ENCODE measurements at regions not wholly inside any gene's neighbourhood (a gene's known extent, or its start where the extent isn't known, plus 50 kb on each side); places are given as distances from the start of the nearest gene placed in this dataset.

- no peak overlapping the region for H3K9ac ChIP-seq (ENCODE audit: low read depth in 1 of 2, low read length in 2 of 2)
- H3K4me1 ChIP-seq (ENCODE audit: control insufficient read depth in 2 of 2, insufficient read depth in 2 of 2, low read length in 2 of 2), result no peaks in the 10 kb centered on the region
- H3K9me3 ChIP-seq (ENCODE audit: control insufficient read depth in 2 of 2, low read length in 2 of 2), result no peaks in the 10 kb centered on the region
- no peaks in the 10 kb centered on the region for H3K36me3 ChIP-seq (ENCODE audit: control insufficient read depth in 2 of 2, insufficient read depth in 2 of 2, low read length in 2 of 2)
- H3K4me3 ChIP-seq (ENCODE audit: low read length in 2 of 2), result no peak overlapping the region
- no peak overlapping the region for H3K27ac ChIP-seq (ENCODE audit: low read depth in 2 of 2, low read length in 2 of 2)
- no peaks in the 10 kb centered on the region for H3K27me3 ChIP-seq (ENCODE audit: control insufficient read depth in 2 of 2, insufficient read depth in 2 of 2, low read length in 2 of 2)
These were observed 499.5 kb downstream of the STIM2 start for GRCh38 chr4:27360131-27360530.

- Histone ChIP-seq H3K9me3 (ENCODE audit: control insufficient read depth in 2 of 2, low read length in 2 of 2) (no peaks in the 10 kb centered on the region), H3K36me3 (ENCODE audit: control insufficient read depth in 2 of 2, insufficient read depth in 2 of 2, low read length in 2 of 2) (no peaks in the 10 kb centered on the region), H3K4me1 (ENCODE audit: control insufficient read depth in 2 of 2, insufficient read depth in 2 of 2, low read length in 2 of 2) (no peaks in the 10 kb centered on the region), H3K9ac (ENCODE audit: low read depth in 1 of 2, low read length in 2 of 2) (no peak overlapping the region), H3K4me3 (ENCODE audit: low read length in 2 of 2) (no peak overlapping the region), H3K27ac (ENCODE audit: low read depth in 2 of 2, low read length in 2 of 2) (no peak overlapping the region), H3K27me3 (ENCODE audit: control insufficient read depth in 2 of 2, insufficient read depth in 2 of 2, low read length in 2 of 2) (no peaks in the 10 kb centered on the region)
These were observed 500.2 kb downstream of the STIM2 start for GRCh38 chr4:27360790-27361267.

GRCh38 chr4:27364509-27364908, 503.9 kb downstream of the STIM2 start:
- Histone ChIP-seq H3K27ac (ENCODE audit: low read depth in 2 of 2, low read length in 2 of 2) (no peak overlapping the region), H3K4me3 (ENCODE audit: low read length in 2 of 2) (no peak overlapping the region), H3K4me1 (ENCODE audit: control insufficient read depth in 2 of 2, insufficient read depth in 2 of 2, low read length in 2 of 2) (no peaks in the 10 kb centered on the region), H3K9ac (ENCODE audit: low read depth in 1 of 2, low read length in 2 of 2) (no peak overlapping the region), H3K9me3 (ENCODE audit: control insufficient read depth in 2 of 2, low read length in 2 of 2) (no peaks in the 10 kb centered on the region), H3K36me3 (ENCODE audit: control insufficient read depth in 2 of 2, insufficient read depth in 2 of 2, low read length in 2 of 2) (no peaks in the 10 kb centered on the region), H3K27me3 (ENCODE audit: control insufficient read depth in 2 of 2, insufficient read depth in 2 of 2, low read length in 2 of 2) (no peaks in the 10 kb centered on the region)

DNA sequence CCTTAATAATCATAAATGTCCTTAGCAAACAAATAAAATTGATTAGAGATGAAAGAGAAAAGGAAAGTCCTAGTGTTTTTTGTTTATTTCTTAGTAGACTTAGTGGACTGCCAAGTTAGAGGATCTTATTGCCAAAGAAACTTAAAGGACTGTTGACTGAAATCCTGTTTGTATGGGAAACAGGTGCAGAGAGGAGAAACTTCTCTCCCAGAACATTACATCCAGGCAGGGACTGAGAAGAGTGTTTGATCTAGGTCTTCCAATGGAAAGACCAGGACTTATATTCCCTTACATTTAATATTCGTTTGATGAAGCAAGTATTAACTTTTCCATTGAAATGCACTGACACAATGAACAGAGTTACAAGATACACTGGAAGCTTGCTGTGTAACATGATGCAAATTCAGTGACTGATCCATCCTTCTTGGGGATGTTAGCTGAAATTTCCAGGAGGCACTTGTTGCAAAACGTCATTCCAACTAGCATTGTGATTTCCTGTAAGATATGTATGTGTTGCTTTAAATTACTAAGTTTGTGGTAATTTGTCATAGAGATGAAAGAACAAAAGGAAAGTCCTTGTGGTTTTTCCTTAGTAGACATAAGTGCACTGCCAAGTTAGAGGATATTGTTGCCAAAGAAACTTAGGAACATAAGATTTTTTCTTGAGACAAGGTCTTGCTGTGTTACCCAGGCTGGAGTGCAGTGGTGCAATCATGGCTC, 505.6 kb downstream of the STIM2 start:
- no peak overlapping the region for H3K4me3 ChIP-seq (ENCODE audit: low read length in 2 of 2)
- no peaks in the 10 kb centered on the region for H3K9me3 ChIP-seq (ENCODE audit: control insufficient read depth in 2 of 2, low read length in 2 of 2)
- H3K9ac ChIP-seq (ENCODE audit: low read depth in 1 of 2, low read length in 2 of 2), result no peak overlapping the region
- no peaks in the 10 kb centered on the region for H3K27me3 ChIP-seq (ENCODE audit: control insufficient read depth in 2 of 2, insufficient read depth in 2 of 2, low read length in 2 of 2)
- H3K27ac ChIP-seq (ENCODE audit: low read depth in 2 of 2, low read length in 2 of 2), result no peak overlapping the region
- no peaks in the 10 kb centered on the region for H3K36me3 ChIP-seq (ENCODE audit: control insufficient read depth in 2 of 2, insufficient read depth in 2 of 2, low read length in 2 of 2)
- no peaks in the 10 kb centered on the region for H3K4me1 ChIP-seq (ENCODE audit: control insufficient read depth in 2 of 2, insufficient read depth in 2 of 2, low read length in 2 of 2)

DNA sequence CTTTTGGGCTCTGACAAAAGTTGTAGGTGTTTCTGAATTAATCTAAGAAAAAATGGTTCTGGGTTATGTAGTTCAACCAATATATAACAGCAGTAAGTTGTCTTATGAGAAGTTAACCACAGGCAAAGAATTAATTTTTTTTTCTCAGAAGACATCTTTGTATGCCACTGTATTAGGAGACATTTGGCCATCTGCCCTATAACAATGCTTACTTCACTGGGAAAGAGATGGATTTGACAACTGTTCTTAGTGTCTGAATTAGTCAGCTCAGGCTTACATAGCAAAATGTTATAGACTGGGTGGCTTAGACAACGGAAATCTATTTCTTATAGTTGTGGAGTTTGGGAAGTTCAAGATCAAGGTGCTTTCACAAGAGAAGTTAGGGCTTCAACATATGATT, 508.1 kb downstream of the STIM2 start:
- no peaks in the 10 kb centered on the region for H3K4me1 ChIP-seq (ENCODE audit: control insufficient read depth in 2 of 2, insufficient read depth in 2 of 2, low read length in 2 of 2)
- no peak overlapping the region for H3K4me3 ChIP-seq (ENCODE audit: low read length in 2 of 2)
- H3K9ac ChIP-seq (ENCODE audit: low read depth in 1 of 2, low read length in 2 of 2), result no peak overlapping the region
- H3K27me3 ChIP-seq (ENCODE audit: control insufficient read depth in 2 of 2, insufficient read depth in 2 of 2, low read length in 2 of 2), result no peaks in the 10 kb centered on the region
- H3K9me3 ChIP-seq (ENCODE audit: control insufficient read depth in 2 of 2, low read length in 2 of 2), result no peaks in the 10 kb centered on the region
- H3K27ac ChIP-seq (ENCODE audit: low read depth in 2 of 2, low read length in 2 of 2), result no peak overlapping the region
- H3K36me3 ChIP-seq (ENCODE audit: control insufficient read depth in 2 of 2, insufficient read depth in 2 of 2, low read length in 2 of 2), result no peaks in the 10 kb centered on the region

DNA sequence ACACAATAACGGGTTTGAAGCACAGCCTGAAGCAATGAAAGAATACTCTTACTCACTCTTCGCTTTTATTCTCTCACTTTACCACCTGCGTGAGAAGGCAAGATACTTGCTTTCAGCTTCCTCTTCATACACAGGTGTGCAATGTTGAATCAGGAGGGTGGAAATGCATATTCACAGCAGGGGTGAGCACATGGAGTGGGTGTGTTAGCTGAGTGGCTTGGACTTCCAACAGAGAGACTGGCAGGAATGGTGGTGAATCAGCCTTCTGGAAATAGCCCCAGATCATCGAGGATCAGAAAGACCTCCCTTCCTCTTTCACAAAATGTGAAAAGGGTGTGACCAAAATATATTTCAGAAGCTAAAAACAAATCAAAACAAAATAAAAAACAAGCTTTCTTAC, 521.2 kb downstream of the STIM2 start:
- H3K4me3 ChIP-seq (ENCODE audit: low read length in 2 of 2), result no peak overlapping the region
- H3K9ac ChIP-seq (ENCODE audit: low read depth in 1 of 2, low read length in 2 of 2), result no peak overlapping the region
- H3K27me3 ChIP-seq (ENCODE audit: control insufficient read depth in 2 of 2, insufficient read depth in 2 of 2, low read length in 2 of 2), result no peaks in the 10 kb centered on the region
- no peaks in the 10 kb centered on the region for H3K4me1 ChIP-seq (ENCODE audit: control insufficient read depth in 2 of 2, insufficient read depth in 2 of 2, low read length in 2 of 2)
- no peaks in the 10 kb centered on the region for H3K36me3 ChIP-seq (ENCODE audit: control insufficient read depth in 2 of 2, insufficient read depth in 2 of 2, low read length in 2 of 2)
- no peak overlapping the region for H3K27ac ChIP-seq (ENCODE audit: low read depth in 2 of 2, low read length in 2 of 2)
- no peaks in the 10 kb centered on the region for H3K9me3 ChIP-seq (ENCODE audit: control insufficient read depth in 2 of 2, low read length in 2 of 2)

DNA sequence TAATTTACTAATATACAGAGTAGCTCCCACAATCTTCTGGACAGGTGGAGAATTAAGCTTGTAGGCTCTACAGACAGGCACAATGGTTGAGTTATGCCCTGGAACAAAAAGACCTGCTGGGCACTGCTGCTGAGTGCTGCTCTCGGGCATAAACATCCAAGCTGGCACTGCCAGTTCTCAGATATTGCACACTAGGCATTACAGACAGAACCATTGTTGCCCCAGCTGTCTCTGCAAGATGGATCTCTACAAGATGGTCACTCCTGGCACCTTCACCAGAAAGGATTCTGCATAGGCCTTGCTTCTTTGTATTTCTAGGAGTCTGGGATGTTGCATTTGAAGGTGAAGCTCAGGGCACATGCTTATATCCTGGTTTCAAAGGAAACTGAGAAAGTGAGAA, 527.1 kb downstream of the STIM2 start:
- Histone ChIP-seq H3K36me3 (ENCODE audit: control insufficient read depth in 2 of 2, insufficient read depth in 2 of 2, low read length in 2 of 2) (no peaks in the 10 kb centered on the region), H3K4me3 (ENCODE audit: low read length in 2 of 2) (no peak overlapping the region), H3K9me3 (ENCODE audit: control insufficient read depth in 2 of 2, low read length in 2 of 2) (no peaks in the 10 kb centered on the region), H3K9ac (ENCODE audit: low read depth in 1 of 2, low read length in 2 of 2) (no peak overlapping the region), H3K27ac (ENCODE audit: low read depth in 2 of 2, low read length in 2 of 2) (no peak overlapping the region), H3K4me1 (ENCODE audit: control insufficient read depth in 2 of 2, insufficient read depth in 2 of 2, low read length in 2 of 2) (no peaks in the 10 kb centered on the region), H3K27me3 (ENCODE audit: control insufficient read depth in 2 of 2, insufficient read depth in 2 of 2, low read length in 2 of 2) (no peaks in the 10 kb centered on the region)

DNA sequence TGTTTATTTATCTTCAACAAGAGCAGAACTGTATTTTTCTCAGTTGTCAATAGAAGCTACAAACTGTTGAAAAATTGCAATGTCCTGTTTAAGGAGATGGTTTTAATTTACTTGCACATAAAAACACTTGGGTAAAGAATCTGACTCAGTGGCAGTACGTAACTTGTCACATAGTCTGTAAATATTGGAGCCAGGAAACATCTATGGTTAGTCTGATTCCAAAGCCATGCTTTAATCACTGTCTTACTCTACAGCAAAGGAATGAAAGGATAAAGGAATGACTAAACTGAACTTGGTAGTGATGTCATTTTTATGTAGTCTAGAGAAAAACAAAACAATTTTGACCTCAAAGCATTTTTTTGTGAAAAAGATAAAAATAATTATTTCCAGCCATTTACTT, 537.2 kb downstream of the STIM2 start:
- no peaks in the 10 kb centered on the region for H3K4me1 ChIP-seq (ENCODE audit: control insufficient read depth in 2 of 2, insufficient read depth in 2 of 2, low read length in 2 of 2)
- no peaks in the 10 kb centered on the region for H3K36me3 ChIP-seq (ENCODE audit: control insufficient read depth in 2 of 2, insufficient read depth in 2 of 2, low read length in 2 of 2)
- no peak overlapping the region for H3K9ac ChIP-seq (ENCODE audit: low read depth in 1 of 2, low read length in 2 of 2)
- H3K9me3 ChIP-seq (ENCODE audit: control insufficient read depth in 2 of 2, low read length in 2 of 2), result no peaks in the 10 kb centered on the region
- H3K27ac ChIP-seq (ENCODE audit: low read depth in 2 of 2, low read length in 2 of 2), result no peak overlapping the region
- H3K27me3 ChIP-seq (ENCODE audit: control insufficient read depth in 2 of 2, insufficient read depth in 2 of 2, low read length in 2 of 2), result no peaks in the 10 kb centered on the region
- H3K4me3 ChIP-seq (ENCODE audit: low read length in 2 of 2), result no peak overlapping the region

- no peaks in the 10 kb centered on the region for H3K27me3 ChIP-seq (ENCODE audit: control insufficient read depth in 2 of 2, insufficient read depth in 2 of 2, low read length in 2 of 2)
- no peak overlapping the region for H3K27ac ChIP-seq (ENCODE audit: low read depth in 2 of 2, low read length in 2 of 2)
- no peaks in the 10 kb centered on the region for H3K9me3 ChIP-seq (ENCODE audit: control insufficient read depth in 2 of 2, low read length in 2 of 2)
- no peaks in the 10 kb centered on the region for H3K4me1 ChIP-seq (ENCODE audit: control insufficient read depth in 2 of 2, insufficient read depth in 2 of 2, low read length in 2 of 2)
- no peaks in the 10 kb centered on the region for H3K36me3 ChIP-seq (ENCODE audit: control insufficient read depth in 2 of 2, insufficient read depth in 2 of 2, low read length in 2 of 2)
- no peak overlapping the region for H3K9ac ChIP-seq (ENCODE audit: low read depth in 1 of 2, low read length in 2 of 2)
- H3K4me3 ChIP-seq (ENCODE audit: low read length in 2 of 2), result no peak overlapping the region
These were observed 538.1 kb downstream of the STIM2 start for GRCh38 chr4:27398631-27399310.

DNA sequence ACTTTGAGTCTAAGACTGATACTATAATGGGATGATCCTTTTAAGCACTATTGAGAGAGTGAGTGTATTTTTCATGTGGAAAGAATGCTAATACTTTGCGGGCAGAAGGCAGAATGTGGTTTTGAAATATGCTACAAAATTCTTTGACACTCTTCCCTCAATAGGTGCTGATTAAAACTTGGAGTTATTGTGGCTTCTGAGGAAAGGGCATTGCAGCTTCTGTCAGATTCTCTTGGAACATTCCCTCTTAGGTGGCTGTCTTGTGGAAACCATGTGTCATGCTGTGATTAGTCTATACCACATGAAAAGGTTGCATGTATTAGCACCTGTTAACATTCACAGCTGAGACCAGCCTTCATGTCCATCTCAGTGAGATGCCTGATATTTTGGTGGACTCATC, 547.0 kb downstream of the STIM2 start:
- Histone ChIP-seq H3K9ac (ENCODE audit: low read depth in 1 of 2, low read length in 2 of 2) (no peak overlapping the region), H3K36me3 (ENCODE audit: control insufficient read depth in 2 of 2, insufficient read depth in 2 of 2, low read length in 2 of 2) (no peaks in the 10 kb centered on the region), H3K4me1 (ENCODE audit: control insufficient read depth in 2 of 2, insufficient read depth in 2 of 2, low read length in 2 of 2) (no peaks in the 10 kb centered on the region), H3K4me3 (ENCODE audit: low read length in 2 of 2) (no peak overlapping the region), H3K9me3 (ENCODE audit: control insufficient read depth in 2 of 2, low read length in 2 of 2) (no peaks in the 10 kb centered on the region), H3K27me3 (ENCODE audit: control insufficient read depth in 2 of 2, insufficient read depth in 2 of 2, low read length in 2 of 2) (no peaks in the 10 kb centered on the region), H3K27ac (ENCODE audit: low read depth in 2 of 2, low read length in 2 of 2) (no peak overlapping the region)

Measured in mucosa of rectum (tissue), 2 donors.